Keratinocyte (primary cell): ENCODE measurements at regions not wholly inside any gene's neighbourhood (a gene's known extent, or its start where the extent isn't known, plus 50 kb on each side); places are given as distances from the start of the nearest gene placed in this dataset.

ENCODE experiments used
- EZH2 ChIP-seq: IDR thresholded peaks from one replicate; pipeline ENCODE4 v1.6.1; 2012; ENCODE audit warnings: inconsistent platforms, mild to moderate bottlenecking, low read length, moderate library complexity
- TF ChIP-seq, protein P1 (sequence below), 3 experiments: IDR thresholded peaks in 1 of 3; conservative IDR thresholded peaks in 1 of 3; optimal IDR thresholded peaks in 1 of 3; 2 replicates in 2 of 3; 3 replicates in 1 of 3; pipeline versions ENCODE3 to v1.5.1; 2011; ENCODE audit warnings: low read length in 3 of 3, mild to moderate bottlenecking in 3 of 3, moderate library complexity in 2 of 3, control low read depth in 1 of 3, inconsistent platforms in 1 of 3; ENCODE audit not compliant: insufficient read depth in 2 of 3; ENCODE audit errors: extremely low read depth in 1 of 3

GRCh38 chr12:105585107-105585506 lies 254.6 kb downstream of the C12orf75 start:
- TF ChIP-seq, protein P1, sequence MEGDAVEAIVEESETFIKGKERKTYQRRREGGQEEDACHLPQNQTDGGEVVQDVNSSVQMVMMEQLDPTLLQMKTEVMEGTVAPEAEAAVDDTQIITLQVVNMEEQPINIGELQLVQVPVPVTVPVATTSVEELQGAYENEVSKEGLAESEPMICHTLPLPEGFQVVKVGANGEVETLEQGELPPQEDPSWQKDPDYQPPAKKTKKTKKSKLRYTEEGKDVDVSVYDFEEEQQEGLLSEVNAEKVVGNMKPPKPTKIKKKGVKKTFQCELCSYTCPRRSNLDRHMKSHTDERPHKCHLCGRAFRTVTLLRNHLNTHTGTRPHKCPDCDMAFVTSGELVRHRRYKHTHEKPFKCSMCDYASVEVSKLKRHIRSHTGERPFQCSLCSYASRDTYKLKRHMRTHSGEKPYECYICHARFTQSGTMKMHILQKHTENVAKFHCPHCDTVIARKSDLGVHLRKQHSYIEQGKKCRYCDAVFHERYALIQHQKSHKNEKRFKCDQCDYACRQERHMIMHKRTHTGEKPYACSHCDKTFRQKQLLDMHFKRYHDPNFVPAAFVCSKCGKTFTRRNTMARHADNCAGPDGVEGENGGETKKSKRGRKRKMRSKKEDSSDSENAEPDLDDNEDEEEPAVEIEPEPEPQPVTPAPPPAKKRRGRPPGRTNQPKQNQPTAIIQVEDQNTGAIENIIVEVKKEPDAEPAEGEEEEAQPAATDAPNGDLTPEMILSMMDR (optimal IDR thresholded peaks at IDR 0.05 in 1 of 3, IDR thresholded peaks at IDR 0.05 in 1 of 3, conservative IDR thresholded peaks at IDR 0.05 in 1 of 3; ENCODE audit: extremely low read depth in 1 of 3, insufficient read depth in 2 of 3, low read length in 3 of 3) = no peak
- no peak for TF ChIP-seq EZH2
